ENCODE measurements at regions not wholly inside any gene's neighbourhood (a gene's known extent, or its start where the extent isn't known, plus 50 kb on each side); places are given as distances from the start of the nearest gene placed in this dataset.

- no peaks in the 10 kb centered on the region for H3K36me3 Mint-ChIP-seq
- H3K27me3 ChIP-seq (ENCODE audit: control insufficient read depth in 2 of 2, insufficient read depth in 2 of 2, low read length in 2 of 2), result no peaks in the 10 kb centered on the region
- peaks cover 4 to 12% (median 4%) of the 10 kb centered on the region in 3 donors for H3K27me3 Mint-ChIP-seq (ENCODE audit: low read depth in 3 of 3)
- no peak overlapping the region for H2AFZ ChIP-seq (ENCODE audit: insufficient read depth, low read depth, low read length, poor library complexity, severe bottlenecking)
- peaks cover 0 to 2% (median 0%) of the 10 kb centered on the region in 7 donors for H3K9me3 Mint-ChIP-seq
- no peaks in the 10 kb centered on the region for H3K4me1 ChIP-seq (ENCODE audit: control insufficient read depth in 1 of 2, insufficient read depth in 2 of 2, low read length in 2 of 2)
- no peaks in the 10 kb centered on the region for H3K9me3 ChIP-seq (replicated peaks in 1 of 2; ENCODE audit: control insufficient read depth in 1 of 2, insufficient read depth in 1 of 2, low read length in 2 of 2)
- DNase-seq, result no peak
- H3K9ac ChIP-seq (ENCODE audit: insufficient read depth, low read length, poor library complexity, severe bottlenecking), result no peak overlapping the region
- no peaks in the 10 kb centered on the region for H3K4me1 Mint-ChIP-seq
- H3K4me3 ChIP-seq (replicated peaks in 1 of 3; ENCODE audit: low read depth in 2 of 3, low read length in 3 of 3), result no peak overlapping the region
- no peak overlapping the region for H3K4me3 Mint-ChIP-seq
- intact Hi-C loops (cut with micrococcal nuclease), result no loop called here
- 84% methylated on average over 9 of the region's 11 CpGs for WGBS (ENCODE audit: insufficient coverage)
- no peaks in the 10 kb centered on the region for H3K36me3 ChIP-seq (replicated peaks in 1 of 2; ENCODE audit: control insufficient read depth in 1 of 2, insufficient read depth in 2 of 2, low read length in 2 of 2)
- H4K20me1 ChIP-seq (ENCODE audit: insufficient read depth, low read length), result no peaks in the 10 kb centered on the region
- no peak overlapping the region for H3K4me2 ChIP-seq (replicated peaks; ENCODE audit: extremely low read depth, low read length, poor library complexity, severe bottlenecking)
- no peak for TF ChIP-seq CTCF (IDR thresholded peaks at IDR 0.05)
- no peak overlapping the region for H3K27ac Mint-ChIP-seq
- no peaks in the 10 kb centered on the region for H3K79me2 ChIP-seq (ENCODE audit: insufficient read depth, low read length)
- H3K27ac ChIP-seq (ENCODE audit: low read depth in 1 of 2, low read length in 2 of 2), result no peak overlapping the region
Measured at GRCh38 chr6:960356-960755, 267.4 kb upstream of the EXOC2 start.

GRCh38 chr6:958488-958887 lies 265.5 kb upstream of the EXOC2 start:
- intact Hi-C loops (cut with micrococcal nuclease), result no loop called here
- Histone ChIP-seq H3K79me2 (ENCODE audit: insufficient read depth, low read length) (no peaks in the 10 kb centered on the region), H3K27me3 (ENCODE audit: control insufficient read depth in 2 of 2, insufficient read depth in 2 of 2, low read length in 2 of 2) (peaks cover 0 to 2% of the 10 kb centered on the region in 2 donors), H4K20me1 (ENCODE audit: insufficient read depth, low read length) (no peaks in the 10 kb centered on the region), H3K4me1 (ENCODE audit: control insufficient read depth in 1 of 2, insufficient read depth in 2 of 2, low read length in 2 of 2) (no peaks in the 10 kb centered on the region), H3K9me3 (replicated peaks in 1 of 2; ENCODE audit: control insufficient read depth in 1 of 2, insufficient read depth in 1 of 2, low read length in 2 of 2) (no peaks in the 10 kb centered on the region), H3K4me2 (replicated peaks; ENCODE audit: extremely low read depth, low read length, poor library complexity, severe bottlenecking) (no peak overlapping the region), H3K27ac (ENCODE audit: low read depth in 1 of 2, low read length in 2 of 2) (no peak overlapping the region), H2AFZ (ENCODE audit: insufficient read depth, low read depth, low read length, poor library complexity, severe bottlenecking) (no peak overlapping the region), H3K36me3 (replicated peaks in 1 of 2; ENCODE audit: control insufficient read depth in 1 of 2, insufficient read depth in 2 of 2, low read length in 2 of 2) (no peaks in the 10 kb centered on the region), H3K9ac (ENCODE audit: insufficient read depth, low read length, poor library complexity, severe bottlenecking) (no peak overlapping the region), H3K4me3 (replicated peaks in 1 of 3; ENCODE audit: low read depth in 2 of 3, low read length in 3 of 3) (no peak overlapping the region)
- WGBS (ENCODE audit: insufficient coverage), result no CpG with 5 or more reads among the region's 5 CpGs
- Mint-ChIP-seq H3K36me3 (no peaks in the 10 kb centered on the region), H3K9me3 (peaks cover 0 to 2% (median 0%) of the 10 kb centered on the region in 7 donors), H3K27me3 (ENCODE audit: low read depth in 3 of 3) (peaks cover 4 to 11% (median 7%) of the 10 kb centered on the region in 3 donors), H3K4me1 (no peaks in the 10 kb centered on the region), H3K4me3 (no peak overlapping the region), H3K27ac (no peak overlapping the region)
- DNase-seq, result no peak
- no peak for TF ChIP-seq CTCF (IDR thresholded peaks at IDR 0.05)
